Thoracic aorta (tissue), 2 donors: ENCODE measurements at regions not wholly inside any gene's neighbourhood (a gene's known extent, or its start where the extent isn't known, plus 50 kb on each side); places are given as distances from the start of the nearest gene placed in this dataset.

Experiments used
- ATAC-seq: fragments of 150-250 bp; one replicate; pipeline ENCODE4 v1.8.0; 2017; ENCODE audit warnings: low read depth; ENCODE audit not compliant: insufficient number of reproducible peaks, low FRiP score
- DNase-seq: peaks from one replicate; pipeline ENCODE4 v3.0.0-alpha.2; 2020; ENCODE audit warnings: low spot score
- H3K27ac ChIP-seq, 2 donors: fragments of 200-600 bp; sonication (generic); 1 replicate in 1 of 2; 2 replicates in 1 of 2; pipeline ENCODE4 v1.5.1; 2016; ENCODE audit warnings: mild to moderate bottlenecking in 2 of 2, moderate library complexity in 2 of 2
- H3K27me3 ChIP-seq: fragments of 200-600 bp; sonication (generic); replicated peaks from 2 replicates; pipeline ENCODE4 v1.6.0; 2016; ENCODE audit warnings: mild to moderate bottlenecking; ENCODE audit not compliant: insufficient read depth
- H3K36me3 ChIP-seq: fragments of 200-600 bp; sonication (generic); one replicate; pipeline ENCODE4 v1.5.1; 2016
- H3K4me1 ChIP-seq, 2 donors: fragments of 200-600 bp; sonication (generic); 1 replicate in 1 of 2; 2 replicates in 1 of 2; pipeline versions ENCODE4 v1.5.1 to v1.6.0; 2016; ENCODE audit warnings: low read depth in 2 of 2, mild to moderate bottlenecking in 1 of 2; ENCODE audit not compliant: control insufficient read depth in 1 of 2
- H3K4me3 ChIP-seq: fragments of 200-600 bp; sonication (generic); 2 replicates; pipeline ENCODE4 v1.5.1; 2016; ENCODE audit warnings: mild to moderate bottlenecking
- H3K9me3 ChIP-seq: fragments of 200-600 bp; sonication (generic); 2 replicates; pipeline ENCODE4 v1.5.1; 2016
- CTCF ChIP-seq: fragments of 200-600 bp; sonication (generic); IDR thresholded peaks from one replicate; pipeline ENCODE4 v1.5.1; 2019; ENCODE audit warnings: antibody characterized with exemption

- H3K4me3 ChIP-seq, result no peak overlapping the region
- no peak overlapping the region for H3K27ac ChIP-seq
- no peaks in the 10 kb centered on the region for H3K27me3 ChIP-seq
- H3K9me3 ChIP-seq, result no peaks in the 10 kb centered on the region
- peaks cover 0 to 10% of the 10 kb centered on the region in 2 donors for H3K4me1 ChIP-seq
- no peaks in the 10 kb centered on the region for H3K36me3 ChIP-seq
- DNase-seq (no peak), ATAC-seq (no peak)
- no peak for TF ChIP-seq CTCF
Observed at GRCh38 chr2:41949883-41950665, 97.7 kb upstream of the PKDCC start.

DNA sequence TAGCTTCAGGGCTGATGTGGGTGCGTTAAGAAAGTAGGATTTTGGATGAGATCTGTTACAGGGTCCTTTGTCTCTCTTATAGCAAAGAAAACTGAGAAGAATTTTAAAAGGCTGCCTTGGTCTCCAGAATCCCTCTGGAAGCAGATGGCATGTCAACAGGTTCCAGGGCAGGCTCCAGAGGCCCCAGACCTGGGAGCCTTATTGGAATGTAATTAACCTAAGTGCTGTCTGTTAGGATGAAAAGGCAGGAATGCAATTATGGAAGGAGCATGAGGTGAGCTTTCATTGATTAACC lies 97.2 kb upstream of the PKDCC start:
- no peaks in the 10 kb centered on the region for H3K27me3 ChIP-seq
- no peak overlapping the region for H3K4me3 ChIP-seq
- no peak for TF ChIP-seq CTCF
- DNase-seq, result no peak
- H3K27ac ChIP-seq, result no peak overlapping the region
- peaks cover 0 to 10% of the 10 kb centered on the region in 2 donors for H3K4me1 ChIP-seq
- no peak for ATAC-seq
- H3K9me3 ChIP-seq, result no peaks in the 10 kb centered on the region
- H3K36me3 ChIP-seq, result no peaks in the 10 kb centered on the region

DNA sequence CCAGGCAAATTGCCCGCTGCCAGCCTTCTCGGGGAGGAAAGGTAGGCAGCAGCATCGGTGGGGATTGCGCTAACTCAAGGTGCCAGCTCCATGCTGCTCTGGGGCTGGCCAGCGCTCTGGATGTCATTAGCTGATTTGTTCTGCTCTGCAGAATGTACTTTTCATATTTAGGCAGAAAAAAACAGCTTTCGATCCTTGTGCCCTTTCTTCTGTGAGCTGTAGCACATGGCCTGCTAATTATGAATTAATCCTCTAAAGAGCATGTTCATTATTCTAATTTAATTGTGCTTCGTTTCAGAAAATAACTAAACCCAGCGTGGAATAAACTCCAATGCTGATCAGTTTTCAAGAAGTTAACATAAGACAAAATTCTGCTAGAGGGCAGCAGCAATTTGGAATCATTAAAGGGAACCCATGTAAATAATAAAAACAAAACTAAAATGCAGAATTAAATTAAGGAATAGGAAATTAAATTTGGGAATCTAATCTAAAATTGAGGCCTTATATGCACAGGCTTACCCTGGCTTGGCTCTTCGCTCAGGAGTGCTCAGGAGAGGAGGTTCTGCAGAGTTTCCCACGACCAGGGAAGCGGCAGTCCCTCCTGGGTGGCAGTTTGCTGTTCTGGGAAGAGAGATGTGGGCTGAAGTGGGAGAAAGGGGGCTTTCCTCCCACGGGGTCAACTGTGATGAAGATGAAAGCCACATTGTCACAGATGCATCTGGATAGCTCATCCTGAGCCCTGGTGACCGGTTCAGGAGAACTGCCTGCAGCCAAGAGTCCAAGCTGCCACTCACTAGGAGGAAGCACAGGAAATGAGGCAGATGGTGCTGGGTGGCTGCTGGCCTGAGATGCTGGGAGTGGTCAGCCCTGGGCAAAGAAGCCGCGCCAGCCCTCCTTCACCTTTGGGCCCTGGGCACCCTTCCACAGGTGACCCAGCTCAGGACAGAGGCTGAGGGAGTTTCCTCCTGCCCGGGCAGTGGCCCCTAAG lies 93.2 kb upstream of the PKDCC start:
- no peak for DNase-seq
- Histone ChIP-seq H3K27ac (no peak overlapping the region), H3K4me1 (peaks cover 12 to 17% of the 10 kb centered on the region in 2 donors), H3K9me3 (no peaks in the 10 kb centered on the region), H3K27me3 (no peaks in the 10 kb centered on the region), H3K36me3 (no peaks in the 10 kb centered on the region), H3K4me3 (no peak overlapping the region)
- no peak for ATAC-seq
- no peak for TF ChIP-seq CTCF

- DNase-seq (no peak), ATAC-seq (no peak)
- no peak for TF ChIP-seq CTCF
- Histone ChIP-seq H3K27me3 (no peaks in the 10 kb centered on the region), H3K4me1 (peaks cover 12 to 17% of the 10 kb centered on the region in 2 donors), H3K27ac (no peak overlapping the region), H3K4me3 (no peak overlapping the region), H3K9me3 (no peaks in the 10 kb centered on the region), H3K36me3 (no peaks in the 10 kb centered on the region)
Observed at GRCh38 chr2:41955316-41956043, 92.3 kb upstream of the PKDCC start.

GRCh38 chr2:41957431-41957830 lies 90.4 kb upstream of the PKDCC start:
- Histone ChIP-seq H3K9me3 (no peaks in the 10 kb centered on the region), H3K4me3 (no peak overlapping the region), H3K36me3 (no peaks in the 10 kb centered on the region), H3K27me3 (no peaks in the 10 kb centered on the region), H3K27ac (no peak overlapping the region), H3K4me1 (peaks cover 12 to 17% of the 10 kb centered on the region in 2 donors)
- ATAC-seq, result no peak
- no peak for DNase-seq
- TF ChIP-seq CTCF, result no peak
